Hematopoietic multipotent progenitor cell treated with erythropoietin and hydrocortisone succinate and interleukin-3 and kit ligand, for 17 days (in vitro differentiated cells): ENCODE measurements at regions not wholly inside any gene's neighbourhood (a gene's known extent, or its start where the extent isn't known, plus 50 kb on each side); places are given as distances from the start of the nearest gene placed in this dataset.

ENCODE experiments used
- DNase-seq: peaks from one replicate; pipeline ENCODE4 v3.0.0-alpha.2; 2015; ENCODE audit warnings: low spot score

DNA sequence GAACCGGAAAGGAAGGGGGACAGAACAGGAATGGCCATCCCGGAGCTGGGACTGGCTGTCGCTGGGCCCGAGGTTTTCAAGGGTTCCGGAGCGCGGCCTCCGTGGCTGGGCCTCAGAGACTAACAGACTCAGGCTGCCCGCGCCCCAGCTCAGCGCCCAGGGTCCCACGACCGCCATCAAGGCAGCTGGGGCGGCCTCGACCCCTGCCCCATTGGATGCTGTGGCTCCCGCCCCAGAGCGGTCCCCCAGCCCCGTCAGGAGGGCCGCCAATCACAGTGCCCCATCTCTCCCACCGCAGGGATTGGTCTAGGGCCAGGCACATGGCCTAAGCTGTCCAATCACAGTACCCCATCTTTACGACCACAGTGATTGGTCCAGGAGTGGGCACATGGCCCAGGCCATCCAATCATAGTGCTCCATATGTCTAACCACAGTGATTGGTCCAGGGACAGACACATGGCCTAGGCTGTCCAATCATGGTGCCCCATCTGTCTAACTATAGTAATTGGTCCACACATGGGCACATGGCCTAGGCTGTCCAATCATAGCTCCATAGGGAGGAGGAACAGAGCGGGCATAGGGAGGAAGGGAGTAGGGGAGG lies 105.3 kb upstream of the NKX1-1 start:
- peak; percentile 9 for DNase-seq

DNA sequence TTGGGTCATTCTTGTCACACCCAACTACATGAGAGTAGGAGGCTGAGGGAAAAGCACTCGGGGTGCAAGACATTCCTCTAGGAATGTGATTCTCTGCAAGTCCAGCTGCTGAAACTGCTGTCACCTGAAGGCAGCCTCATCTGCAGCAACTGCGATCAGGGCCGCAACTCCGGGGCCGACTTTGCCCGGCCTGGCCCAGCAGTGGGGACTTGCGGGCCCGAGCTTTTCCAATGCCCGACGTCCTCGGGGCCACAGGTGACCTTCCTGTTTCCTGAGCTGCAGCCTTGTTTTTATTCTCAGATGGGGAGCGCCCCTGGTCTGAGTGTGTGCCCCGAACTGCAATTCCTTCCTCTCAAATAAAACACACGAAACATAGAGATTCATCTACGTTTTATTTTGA lies 104.7 kb upstream of the NKX1-1 start:
- DNase-seq: no peak

DNA sequence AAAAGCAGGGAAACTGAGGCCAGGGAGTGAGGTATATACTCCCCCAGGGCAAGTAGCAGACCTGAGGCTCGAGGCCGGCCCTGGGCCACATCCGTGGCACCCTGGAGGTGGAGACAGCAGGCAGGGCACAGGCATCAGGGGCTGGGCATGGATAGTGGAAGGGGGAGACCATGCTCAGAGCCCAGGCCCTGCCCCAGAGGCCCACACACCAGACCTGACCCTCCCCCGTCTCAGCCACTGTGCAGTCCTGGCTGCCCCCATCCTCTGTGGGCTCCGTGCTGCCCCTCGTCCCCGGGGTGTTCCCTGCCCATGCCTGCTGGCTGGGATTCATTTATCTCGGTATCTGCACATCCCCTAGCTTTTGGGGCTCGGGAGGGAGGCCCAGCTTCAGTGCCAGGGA lies 103.1 kb upstream of the NKX1-1 start:
- no peak for DNase-seq

DNA sequence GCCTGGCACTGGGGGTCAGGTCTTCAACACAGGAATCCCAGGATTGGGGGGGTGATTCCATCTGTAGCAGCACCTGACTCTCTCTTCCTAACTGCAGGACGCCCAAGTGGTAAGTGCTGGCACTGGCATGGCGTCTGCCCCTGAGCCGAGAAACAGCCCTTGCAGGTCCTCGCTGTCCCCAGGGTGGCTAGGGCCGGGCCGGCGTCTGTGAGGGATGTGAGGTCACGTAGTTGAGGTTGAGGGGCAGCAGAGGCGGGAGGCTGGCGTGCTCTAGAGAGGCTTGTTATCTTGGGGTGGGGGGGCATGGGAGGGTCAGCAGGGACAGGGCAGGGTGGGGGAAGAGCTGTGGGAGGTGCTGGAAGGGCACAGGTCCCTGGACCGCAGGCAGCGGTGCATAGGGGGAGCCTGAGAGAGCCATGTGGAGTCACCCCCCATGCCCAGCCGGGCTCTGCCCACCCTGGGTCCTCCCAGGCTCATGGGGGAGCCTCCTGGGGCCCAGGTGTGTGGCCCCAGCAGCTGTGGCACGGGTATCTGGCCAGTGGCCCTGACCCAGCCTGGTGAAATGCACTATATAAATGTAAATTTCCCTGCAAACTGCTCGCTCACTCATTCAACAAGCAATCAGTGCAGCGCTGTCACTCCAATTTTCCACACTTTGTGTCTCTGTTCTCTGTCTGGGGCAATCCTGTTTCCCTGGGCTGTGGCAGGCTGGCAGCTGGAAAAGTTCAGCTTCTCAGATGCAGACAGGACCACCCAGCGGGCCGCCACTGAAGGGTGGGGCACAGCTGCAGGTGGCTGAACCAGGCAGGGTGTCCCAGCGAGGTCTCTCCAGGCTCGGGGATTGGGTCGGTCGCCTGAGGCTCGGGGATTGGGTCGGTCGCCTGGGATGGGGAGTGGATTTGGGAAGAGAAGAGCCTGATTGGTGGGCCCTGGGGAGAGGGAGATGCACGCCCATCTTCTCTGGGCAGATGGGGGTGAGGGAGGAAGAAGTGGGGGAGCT lies 102.2 kb upstream of the NKX1-1 start:
- DNase-seq: no peak

DNA sequence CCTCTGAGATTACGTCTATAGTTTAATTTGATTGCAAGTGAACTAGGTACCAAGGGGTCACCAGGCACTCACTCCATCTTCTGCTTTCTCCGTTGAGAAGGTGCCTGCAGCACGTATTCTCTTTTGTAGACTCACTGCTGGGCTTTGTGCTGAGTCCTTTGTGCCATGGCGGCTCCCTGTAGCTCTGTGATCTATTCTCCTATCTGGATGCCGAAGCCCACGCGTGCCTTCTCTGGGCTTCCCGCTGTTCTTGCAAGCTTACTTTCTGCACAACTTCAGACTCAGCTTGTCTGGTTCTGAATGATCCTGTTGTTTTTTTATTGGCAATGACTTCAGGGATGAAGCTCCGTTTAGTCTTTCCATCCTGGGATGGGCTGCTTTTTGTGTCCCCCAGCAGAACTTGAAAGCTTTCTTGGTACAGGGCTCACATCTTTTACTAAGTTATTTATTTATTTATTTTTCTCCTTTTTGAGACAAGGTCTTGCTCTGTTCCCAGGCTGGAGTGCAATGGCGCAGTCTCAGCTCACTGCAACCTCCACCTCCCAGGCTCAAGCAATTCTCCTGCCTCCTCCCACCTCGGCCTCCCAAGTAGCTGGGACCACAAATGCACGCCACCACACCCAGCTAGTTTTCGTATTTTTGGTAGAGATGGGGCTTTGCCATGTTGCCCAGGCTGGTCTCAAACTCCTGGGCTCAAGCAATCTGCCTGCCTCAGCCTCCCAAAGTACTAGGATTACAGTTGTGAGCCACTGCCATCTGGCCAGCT lies 100.9 kb upstream of the NKX1-1 start:
- no peak for DNase-seq

DNA sequence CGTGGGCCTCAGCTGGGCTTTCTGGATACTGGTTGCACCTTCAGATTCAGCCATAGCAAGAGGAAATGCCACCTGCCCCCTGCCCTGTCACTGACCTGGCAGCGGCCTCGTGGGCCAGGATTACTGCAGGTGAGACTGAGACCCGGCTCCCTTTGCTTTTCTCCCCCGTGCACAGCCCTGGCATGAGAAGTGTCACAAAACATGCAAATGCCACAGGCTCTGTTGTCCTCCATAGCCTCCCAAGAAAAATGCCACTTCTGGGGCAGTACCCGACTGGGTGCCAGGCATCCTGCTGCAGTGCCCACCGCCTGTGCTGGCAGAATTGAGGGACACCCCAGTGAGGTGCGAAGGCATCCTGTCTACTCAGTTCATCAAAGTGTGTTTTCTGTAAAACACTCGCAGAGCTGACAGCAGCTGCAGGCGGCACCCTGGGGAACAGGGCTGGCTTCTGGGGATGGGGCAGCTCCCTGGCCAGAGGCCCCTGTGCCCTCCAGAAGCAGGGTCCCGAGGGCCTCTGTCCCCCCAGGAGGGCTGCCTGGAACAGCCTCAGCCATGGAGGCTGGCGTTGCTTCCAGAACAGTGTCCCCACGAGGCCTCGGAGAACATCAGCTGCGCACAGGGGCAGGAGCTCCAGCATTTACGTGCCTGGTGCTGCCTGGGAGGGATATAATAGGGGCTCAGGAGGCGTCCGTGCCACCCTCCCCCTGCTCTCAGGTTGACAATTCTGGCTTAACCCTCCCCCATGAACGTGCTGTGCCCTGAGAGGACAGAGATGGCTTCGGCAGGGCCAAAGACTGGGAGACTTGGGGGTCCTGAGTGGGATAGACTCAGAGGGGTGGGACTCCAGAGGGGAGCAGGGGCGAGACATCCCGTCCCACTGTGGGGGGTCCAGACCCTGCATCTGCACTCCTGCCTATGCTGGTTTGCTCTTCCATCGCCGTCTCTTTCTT lies 99.5 kb upstream of the NKX1-1 start:
- no peak for DNase-seq

DNA sequence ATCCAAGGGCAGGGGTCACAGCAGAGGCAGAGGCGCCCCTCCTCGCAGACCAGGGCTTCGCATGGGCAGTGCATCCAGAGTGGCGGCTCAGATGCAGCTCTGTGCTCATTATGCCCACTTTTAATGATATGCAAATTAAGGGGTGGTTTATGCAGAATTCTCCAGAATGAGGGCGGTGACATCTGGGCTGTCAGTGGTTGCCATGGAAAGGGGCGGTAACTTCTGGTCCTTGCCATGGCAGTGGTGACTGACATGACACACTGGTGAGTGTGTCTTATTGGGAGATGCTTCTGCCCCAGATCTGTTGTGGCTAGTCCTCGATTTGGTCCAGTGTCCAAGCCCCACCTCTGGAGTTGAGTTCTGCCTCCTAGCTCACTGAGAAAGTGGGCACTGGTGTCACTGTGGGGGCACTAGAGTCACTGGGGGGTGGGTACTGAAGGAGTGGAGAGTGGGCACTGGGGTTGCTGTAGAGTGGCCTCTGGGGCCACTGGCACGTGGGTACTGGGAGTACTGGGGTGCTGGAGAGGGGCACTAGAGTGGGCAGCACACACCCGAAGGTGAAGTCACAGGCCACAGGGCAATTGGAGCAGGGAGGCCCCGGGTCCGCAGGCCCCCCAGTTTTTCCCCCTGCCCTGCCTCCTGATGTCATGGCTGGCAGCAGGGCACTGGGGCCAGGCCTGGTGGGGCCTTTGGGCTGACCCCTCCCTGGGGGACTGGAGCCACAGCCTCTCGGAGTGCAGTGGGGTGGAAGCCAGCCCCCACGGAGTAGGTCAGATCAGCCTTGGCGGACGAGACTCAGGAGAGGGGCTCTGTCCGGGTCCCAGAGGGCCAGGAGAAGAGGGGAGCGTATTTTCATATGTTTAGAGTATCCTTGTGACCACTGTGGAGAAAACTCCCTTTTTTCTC lies 98.6 kb upstream of the NKX1-1 start:
- DNase-seq: no peak

DNA sequence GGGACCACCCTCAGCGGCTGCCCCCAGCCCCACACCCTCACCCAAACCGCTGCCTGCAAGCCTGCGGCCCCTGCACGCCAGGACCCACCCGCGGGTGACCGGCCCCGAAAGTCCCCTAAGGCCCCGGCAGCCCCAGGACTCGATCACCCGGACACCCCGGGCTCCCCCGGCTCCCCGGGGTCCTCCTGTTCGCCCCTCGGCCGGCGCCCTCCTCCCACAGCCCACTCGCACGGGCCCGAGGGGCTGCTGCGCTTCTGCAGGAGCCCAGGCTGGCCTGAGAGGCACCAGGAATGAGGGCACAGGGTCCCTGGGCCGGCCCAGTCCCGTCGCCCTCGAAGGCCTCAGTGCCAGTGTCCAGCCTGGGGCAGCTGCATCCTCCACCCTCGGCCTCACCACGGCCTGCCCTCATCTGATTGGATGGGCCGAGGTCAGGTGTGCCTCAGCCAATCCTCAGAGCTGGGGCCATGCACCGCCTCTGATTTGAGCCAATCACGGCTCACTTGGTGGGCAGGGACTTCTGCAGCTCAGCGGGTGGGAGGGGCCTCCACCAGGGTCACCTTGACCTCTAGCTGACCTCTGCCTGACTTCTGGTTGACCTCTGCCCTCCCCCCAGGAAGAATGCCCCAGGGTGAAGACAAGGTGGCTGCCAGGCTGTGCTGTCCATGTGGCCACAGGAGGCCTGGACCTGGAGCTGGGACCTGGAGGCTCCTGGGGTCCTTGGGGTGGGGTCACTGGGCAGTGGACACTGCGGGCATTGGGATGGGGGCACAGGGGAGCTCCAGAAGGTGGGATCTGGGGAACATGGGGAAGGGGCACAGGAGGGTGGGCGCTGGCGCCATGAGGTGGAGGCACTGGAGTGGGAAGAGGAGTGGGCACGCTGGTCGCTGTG lies 97.6 kb upstream of the NKX1-1 start:
- DNase-seq: no peak

DNA sequence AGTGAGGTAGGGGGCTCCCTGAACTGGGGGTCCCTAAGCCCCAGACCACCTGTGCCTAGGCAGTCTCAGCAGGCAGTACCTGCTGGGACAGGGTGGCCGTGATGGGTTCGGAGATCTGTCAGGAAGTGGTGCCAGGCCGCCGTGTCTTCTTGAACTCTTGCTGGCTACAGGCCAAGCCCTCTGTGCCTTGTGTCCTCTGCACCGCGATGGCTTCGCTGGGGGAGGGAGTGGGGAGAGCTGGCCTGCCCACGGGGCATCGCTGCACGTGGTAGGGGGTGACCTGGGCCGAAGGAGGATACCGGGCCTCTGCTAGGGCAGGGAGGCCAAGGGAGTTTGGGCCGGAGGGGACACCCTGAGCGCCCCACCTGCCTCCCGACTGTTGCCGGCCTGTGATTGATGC lies 96.7 kb upstream of the NKX1-1 start:
- no peak for DNase-seq

DNA sequence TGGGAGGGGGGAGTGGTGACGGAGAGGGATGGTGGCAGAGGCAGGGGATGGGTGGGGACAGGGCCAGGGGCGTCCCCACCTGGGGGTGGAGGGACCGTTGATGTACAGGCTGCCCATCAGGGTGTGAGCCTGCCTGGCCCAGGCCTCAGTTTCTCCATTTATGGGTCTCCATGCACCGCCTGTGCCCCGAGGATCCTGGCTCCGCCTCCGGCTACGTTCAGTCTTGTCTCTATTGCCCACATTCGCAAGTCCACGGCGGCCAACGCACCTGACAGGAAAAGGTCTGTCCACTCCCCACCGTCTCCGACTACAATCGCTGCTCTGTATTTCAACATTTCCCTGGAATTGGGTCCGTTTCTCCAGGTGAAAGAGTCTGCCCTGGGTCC lies 96.3 kb upstream of the NKX1-1 start:
- DNase-seq: no peak

DNA sequence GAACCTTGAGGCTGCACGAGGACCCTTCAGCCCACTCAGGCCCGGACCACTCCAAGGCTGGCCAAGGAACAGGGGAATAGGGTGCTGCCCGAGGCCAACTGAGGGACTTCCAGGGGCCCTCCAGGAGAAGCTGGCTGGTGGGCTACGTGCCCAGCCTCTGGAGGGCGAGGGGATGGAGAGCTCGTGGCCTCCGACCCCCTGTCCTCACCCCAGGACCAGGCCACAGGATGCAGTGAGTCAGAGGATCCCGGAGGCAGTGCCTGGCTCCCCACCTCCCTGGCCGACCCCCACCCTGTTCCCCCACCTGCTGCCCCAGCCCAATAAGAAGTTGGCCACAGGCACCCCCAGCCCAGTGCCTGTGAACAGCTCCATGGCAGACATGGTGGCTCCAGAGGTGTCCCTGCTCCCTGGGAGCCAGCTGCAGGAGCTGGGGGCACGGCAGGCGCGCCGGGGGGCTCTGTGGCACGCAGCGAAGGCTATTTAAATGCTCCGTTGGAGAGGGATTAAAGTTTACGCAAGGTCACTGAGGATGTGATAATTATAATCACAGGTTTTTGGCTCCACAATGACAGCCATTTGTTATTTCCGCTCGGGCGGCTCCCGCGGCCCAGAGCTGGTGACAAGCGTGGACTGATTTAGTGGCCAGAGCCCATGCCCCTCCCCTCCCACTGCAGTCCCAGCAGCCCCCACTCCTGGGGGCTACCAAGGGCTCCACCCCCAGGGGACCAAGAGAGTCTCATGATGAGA lies 95.7 kb upstream of the NKX1-1 start:
- no peak for DNase-seq

DNA sequence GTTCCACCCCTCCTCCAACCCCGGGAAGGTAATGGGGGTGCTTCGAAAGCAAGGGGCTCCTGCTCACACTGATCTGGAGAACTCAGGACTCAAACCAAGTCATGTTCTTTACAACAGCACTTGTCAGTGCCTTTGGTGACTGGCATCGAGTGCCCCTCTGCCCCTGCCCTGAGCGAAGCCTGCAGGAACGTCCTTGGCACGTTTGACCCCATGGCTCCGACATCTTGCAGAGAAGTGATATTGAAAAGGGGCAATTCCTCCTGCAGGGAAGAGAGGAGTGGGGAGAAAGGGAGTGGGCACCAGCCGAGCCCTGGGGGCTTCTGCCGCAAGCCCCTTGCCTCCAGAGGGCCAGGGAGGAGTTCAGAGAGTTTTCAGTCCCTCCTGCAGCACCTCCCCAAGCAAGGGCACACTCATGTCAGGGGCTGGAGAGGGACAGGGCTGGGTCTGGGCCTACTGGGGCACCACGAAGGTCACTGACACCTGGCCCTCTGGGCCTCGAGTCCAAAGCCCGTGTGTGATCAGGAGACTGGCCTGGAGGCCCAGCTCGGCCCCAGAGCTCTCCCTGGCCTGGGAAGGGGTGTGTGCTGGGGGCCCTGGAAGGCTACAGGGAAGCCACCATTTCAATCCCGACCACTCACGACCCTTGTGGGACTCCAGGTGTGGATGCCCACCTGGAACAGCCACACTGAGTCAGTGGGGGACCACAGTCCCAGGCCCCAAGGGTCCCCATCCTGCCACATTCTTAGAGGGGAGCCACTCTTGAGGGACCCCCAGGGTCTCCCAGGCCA lies 94.9 kb upstream of the NKX1-1 start:
- no peak for DNase-seq

DNA sequence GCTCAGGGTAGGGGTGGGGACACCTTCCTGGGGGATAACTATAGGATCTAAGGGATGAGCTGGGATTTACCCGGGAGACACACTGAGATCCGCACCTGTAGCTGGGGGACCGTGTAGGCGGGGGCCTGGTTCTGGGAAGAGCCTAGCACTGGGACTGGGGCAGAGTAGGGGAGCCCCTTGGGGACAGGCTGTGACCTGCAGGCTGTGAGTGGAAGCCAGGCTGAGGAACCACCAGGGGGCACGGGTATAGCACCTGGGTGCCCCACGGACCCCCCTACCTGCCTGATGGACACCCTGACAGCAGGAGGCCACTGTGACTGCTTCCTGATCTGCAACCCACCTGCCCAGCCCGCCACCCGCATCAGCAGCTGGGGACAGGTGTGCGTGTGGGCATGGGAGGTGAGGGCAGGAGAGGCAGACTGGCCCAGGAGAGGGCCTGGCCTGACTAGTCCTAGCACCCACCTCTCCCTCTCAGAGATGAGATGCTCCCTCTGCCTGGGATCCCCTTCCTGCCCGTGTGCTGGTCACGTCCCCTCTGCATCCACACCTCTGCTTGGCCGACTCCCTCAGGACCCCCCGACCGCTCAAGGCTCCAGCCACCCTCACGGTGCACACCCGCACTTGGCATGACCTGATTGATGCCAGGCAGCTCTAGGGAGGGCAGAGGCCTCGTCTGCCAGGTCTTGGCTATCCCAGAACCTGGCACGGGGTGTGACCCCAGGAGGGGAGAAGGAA lies 94.2 kb upstream of the NKX1-1 start:
- DNase-seq: no peak

DNA sequence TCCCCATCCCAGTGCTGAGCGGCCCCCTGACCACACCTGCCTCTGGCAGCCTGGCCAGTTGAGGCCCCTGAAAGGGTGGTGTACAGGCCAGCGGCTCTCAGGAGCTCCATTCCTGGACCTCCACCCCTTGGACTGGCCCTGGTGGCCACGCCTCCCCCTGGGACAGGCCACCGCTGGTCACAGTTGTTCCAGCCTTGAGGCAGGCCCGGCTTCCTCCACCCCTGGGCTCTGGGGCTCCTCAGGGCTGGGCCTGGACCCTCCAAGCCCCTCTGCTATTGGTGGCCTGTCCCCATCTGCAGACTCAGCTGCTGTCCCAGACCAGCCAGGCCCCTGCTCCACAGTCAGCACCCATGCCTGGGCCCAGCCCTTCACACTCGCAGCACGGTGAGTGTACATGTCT lies 93.2 kb upstream of the NKX1-1 start:
- no peak for DNase-seq

DNA sequence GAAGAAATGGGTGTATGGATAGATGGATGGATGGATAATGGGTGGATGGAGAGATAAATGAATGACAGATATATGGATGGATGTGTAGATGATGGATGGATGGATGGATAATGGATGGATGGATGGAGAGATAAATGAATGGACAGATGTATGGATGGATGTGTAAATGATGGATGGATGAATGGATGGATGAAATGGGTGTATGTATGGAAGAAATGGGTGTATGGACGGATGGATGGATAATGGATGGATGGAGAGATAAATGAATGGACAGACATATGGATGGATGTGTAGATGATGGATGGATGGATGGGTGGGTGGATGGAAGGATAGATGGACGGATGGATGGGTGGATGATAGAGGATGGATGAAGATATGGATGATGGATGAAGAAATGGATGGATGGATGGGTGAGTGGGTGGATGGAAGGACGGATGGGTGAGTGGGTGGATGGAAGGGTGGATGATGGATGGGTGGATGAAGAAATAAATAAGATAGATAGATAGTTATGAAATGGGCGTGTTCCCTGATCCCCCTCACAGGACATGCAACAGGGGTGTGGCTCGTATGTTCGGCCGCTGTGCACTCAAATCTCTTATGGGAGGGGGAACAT lies 91.1 kb upstream of the NKX1-1 start:
- no peak for DNase-seq

DNA sequence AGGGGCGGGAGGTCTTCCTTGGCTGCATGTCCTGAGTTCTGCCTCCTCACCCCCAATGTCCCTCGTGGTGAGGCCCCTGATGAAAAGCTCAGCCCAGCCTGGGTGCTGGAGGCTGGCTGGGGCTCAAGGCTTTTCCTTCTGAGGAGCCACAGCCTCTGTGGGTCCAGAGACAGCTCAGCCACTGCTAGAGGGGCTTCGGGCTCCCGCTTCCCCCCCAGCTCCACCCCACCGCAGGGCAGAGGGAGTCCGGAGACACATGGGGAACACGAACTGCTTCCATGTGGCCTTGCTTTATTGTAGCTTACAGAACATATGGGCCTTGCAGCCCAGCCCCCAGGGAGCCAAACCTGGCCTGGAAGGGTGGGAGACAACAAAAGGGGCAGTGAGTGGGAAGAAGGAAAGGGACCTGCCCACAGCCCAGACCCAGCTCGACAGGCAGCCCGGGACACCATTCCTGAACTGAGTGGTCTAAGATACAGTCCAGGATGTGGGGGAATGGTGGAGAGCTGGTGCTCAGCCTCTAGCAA lies 89.9 kb upstream of the NKX1-1 start:
- DNase-seq: no peak
